ENCODE measurements at regions not wholly inside any gene's neighbourhood (a gene's known extent, or its start where the extent isn't known, plus 50 kb on each side); places are given as distances from the start of the nearest gene placed in this dataset.

GRCh38 chr3:188053710-188054380, 100.1 kb upstream of the LPP start:
- Histone ChIP-seq H3K36me3 (ENCODE audit: control insufficient read depth in 2 of 2, insufficient read depth in 2 of 2, low read length in 1 of 2) (no peaks in the 10 kb centered on the region), H3K9me3 (replicated peaks; ENCODE audit: control insufficient read depth, insufficient read depth, low read length) (no peaks in the 10 kb centered on the region), H2AFZ (ENCODE audit: control insufficient read depth, low read depth, low read length) (no peak overlapping the region), H3K4me3 (no peak overlapping the region), H3K27me3 (replicated peaks in 1 of 2; ENCODE audit: control insufficient read depth in 2 of 2, insufficient read depth in 2 of 2, low read length in 1 of 2) (peaks cover 5 to 7% of the 10 kb centered on the region in 2 experiments), H3K27ac (ENCODE audit: control insufficient read depth, insufficient read depth) (no peak overlapping the region), H4K20me1 (ENCODE audit: control insufficient read depth, insufficient read depth) (no peaks in the 10 kb centered on the region), H3K4me2 (ENCODE audit: control insufficient read depth, insufficient read depth) (no peak overlapping the region), H3K79me2 (ENCODE audit: control insufficient read depth, insufficient read depth, low read length) (no peaks in the 10 kb centered on the region), H3K9ac (ENCODE audit: control insufficient read depth, insufficient read depth, low read length) (no peak overlapping the region), H3K4me1 (ENCODE audit: control insufficient read depth, insufficient read depth, low read length) (no peaks in the 10 kb centered on the region)
- ChIA-PET CTCF (interaction anchor here (1.1 kb wide), 1 partner anchor 307 kb away, joined by 3 read pairs; no protein-coding TSS in a partner anchor), SMC1A (ENCODE audit: uncharacterized antibody, unreplicated experiment) (interaction anchor here (1.0 kb wide), 1 partner anchor 306 kb away, joined by 3 read pairs; no protein-coding TSS in a partner anchor), POLR2A (no interaction called here), RAD21 (ENCODE audit: unreplicated experiment) (no interaction called here)
- in situ Hi-C loops (cut with MboI) (no loop called here), intact Hi-C loops (cut with micrococcal nuclease; ENCODE audit: unreplicated experiment) (no loop called here)
- no peak for FAIRE-seq
- ATAC-seq = no peak
- DNase-seq (ENCODE audit: low read depth, low spot score) = no peak
- WGBS (ENCODE audit: insufficient coverage, insufficient replicate concordance, low lambda C conversion rate, missing lambda C conversion rate) = 28% methylated on average over 10 of the region's 10 CpGs
- BruUV-seq (replicated peaks) = no TSS peak
- TF ChIP-seq IRF5 (IDR thresholded peaks at IDR 0.05; ENCODE audit: borderline replicate concordance) = no peak
- TF ChIP-seq ASH2L (IDR thresholded peaks at IDR 0.05; ENCODE audit: borderline replicate concordance, low read depth) = no peak
- no peak for TF ChIP-seq USF1 (IDR thresholded peaks at IDR 0.05; ENCODE audit: borderline replicate concordance, extremely low read length, insufficient read depth, low read depth, low read length)
- no peak for TF ChIP-seq PKNOX1 (IDR thresholded peaks at IDR 0.05)
- no peak for TF ChIP-seq ELK1 (IDR thresholded peaks at IDR 0.05; ENCODE audit: low read depth, low read length)
- no peak for TF ChIP-seq POLR2AphosphoS5 (IDR thresholded peaks at IDR 0.05; ENCODE audit: low read length)
- TF ChIP-seq LARP7 (IDR thresholded peaks at IDR 0.05) = no peak
- TF ChIP-seq, protein P1, sequence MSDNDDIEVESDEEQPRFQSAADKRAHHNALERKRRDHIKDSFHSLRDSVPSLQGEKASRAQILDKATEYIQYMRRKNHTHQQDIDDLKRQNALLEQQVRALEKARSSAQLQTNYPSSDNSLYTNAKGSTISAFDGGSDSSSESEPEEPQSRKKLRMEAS (IDR thresholded peaks at IDR 0.05; ENCODE audit: low read depth, low read length) = no peak
- no peak for TF ChIP-seq E4F1 (IDR thresholded peaks at IDR 0.05; ENCODE audit: borderline replicate concordance, partially characterized antibody)
- TF ChIP-seq ZBTB33 (IDR thresholded peaks at IDR 0.05) = no peak
- no peak for TF ChIP-seq BCL3 (IDR thresholded peaks at IDR 0.05; ENCODE audit: borderline replicate concordance, insufficient read depth, low read depth, low read length, poor library complexity, severe bottlenecking)
